ENCODE measurements at regions not wholly inside any gene's neighbourhood (a gene's known extent, or its start where the extent isn't known, plus 50 kb on each side); places are given as distances from the start of the nearest gene placed in this dataset.

- TF ChIP-seq CTCF (IDR thresholded peaks at IDR 0.05; ENCODE audit: insufficient read depth, low read length, poor library complexity, severe bottlenecking) = no peak
- no peak for TF ChIP-seq EZH2phosphoT487 (conservative IDR thresholded peaks at IDR 0.05; ENCODE audit: low read length)
These were observed 202.0 kb downstream of the BCAT1 start for GRCh38 chr12:24746864-24747263.
